ENCODE measurements at regions not wholly inside any gene's neighbourhood (a gene's known extent, or its start where the extent isn't known, plus 50 kb on each side); places are given as distances from the start of the nearest gene placed in this dataset.

DNA sequence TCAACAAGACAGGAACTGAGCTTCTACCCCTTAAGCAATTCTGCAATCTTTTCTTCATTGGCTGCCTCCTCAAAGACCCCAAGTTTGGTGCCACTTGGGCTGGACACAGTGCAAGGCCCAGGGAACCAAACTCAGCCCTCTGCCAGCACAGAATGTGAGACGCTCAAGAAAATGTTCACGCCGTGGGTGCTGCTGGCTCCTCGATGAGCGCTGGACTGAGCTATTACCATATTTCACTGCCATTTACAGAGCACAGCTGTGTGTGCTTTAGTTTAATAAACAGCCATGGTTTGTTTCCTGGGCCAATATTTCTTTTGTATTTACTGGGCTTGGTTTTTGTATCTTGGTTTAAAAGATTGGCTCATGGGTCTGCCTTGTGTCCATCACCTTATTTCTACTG, 138.8 kb upstream of the VSTM2B start:
- H3K4me3 Mint-ChIP-seq: no peak overlapping the region
- H3K27me3 ChIP-seq (ENCODE audit: control insufficient read depth in 1 of 2, insufficient read depth in 2 of 2, low read length in 2 of 2): no peaks in the 10 kb centered on the region
- DNase-seq (no peak), ATAC-seq (ENCODE audit: poor library complexity) (no peak)
- H3K4me3 ChIP-seq (ENCODE audit: low read length): no peak overlapping the region
- H3K27ac Mint-ChIP-seq: no peak overlapping the region
- no peaks in the 10 kb centered on the region for H3K4me1 ChIP-seq (ENCODE audit: insufficient read depth, low read length)
- ChIA-PET CTCF (no interaction called here), POLR2A (no interaction called here)
- H3K27ac ChIP-seq (ENCODE audit: low read depth in 1 of 2, low read length in 2 of 2): no peak overlapping the region
- TF ChIP-seq CTCF (IDR thresholded peaks at IDR 0.05): no peak
- H3K27me3 Mint-ChIP-seq: peaks cover 4% of the 10 kb centered on the region
- peaks cover 7% of the 10 kb centered on the region for H3K9me3 Mint-ChIP-seq
- H3K36me3 Mint-ChIP-seq (ENCODE audit: low read depth): no peaks in the 10 kb centered on the region
- intact Hi-C loops (cut with DNase I, micrococcal nuclease): no loop called here
- H3K36me3 ChIP-seq (ENCODE audit: insufficient read depth, low read length): no peaks in the 10 kb centered on the region
- H3K4me1 Mint-ChIP-seq (ENCODE audit: low read depth): no peaks in the 10 kb centered on the region
- H3K9me3 ChIP-seq (ENCODE audit: control insufficient read depth in 1 of 2, insufficient read depth in 1 of 2, low read length in 2 of 2): peaks cover 10 to 17% of the 10 kb centered on the region in 2 experiments

- intact Hi-C loops (cut with DNase I, micrococcal nuclease): no loop called here
- no peak overlapping the region for H3K27ac Mint-ChIP-seq
- CTCF ChIA-PET: no interaction called here
- H3K36me3 Mint-ChIP-seq (ENCODE audit: low read depth): no peaks in the 10 kb centered on the region
- no peak overlapping the region for H3K4me3 Mint-ChIP-seq
- ATAC-seq (ENCODE audit: poor library complexity) (no peak), DNase-seq (no peak)
- H3K27me3 ChIP-seq (ENCODE audit: control insufficient read depth in 1 of 2, insufficient read depth in 2 of 2, low read length in 2 of 2): no peaks in the 10 kb centered on the region
- H3K36me3 ChIP-seq (ENCODE audit: insufficient read depth, low read length): no peaks in the 10 kb centered on the region
- no peak overlapping the region for H3K4me3 ChIP-seq (ENCODE audit: low read length)
- no peaks in the 10 kb centered on the region for H3K4me1 ChIP-seq (ENCODE audit: insufficient read depth, low read length)
- peaks cover 11 to 23% of the 10 kb centered on the region in 2 experiments for H3K9me3 ChIP-seq (ENCODE audit: control insufficient read depth in 1 of 2, insufficient read depth in 1 of 2, low read length in 2 of 2)
- no peak for TF ChIP-seq CTCF (IDR thresholded peaks at IDR 0.05)
- no peaks in the 10 kb centered on the region for H3K4me1 Mint-ChIP-seq (ENCODE audit: low read depth)
- peaks cover 7% of the 10 kb centered on the region for H3K9me3 Mint-ChIP-seq
- no peak overlapping the region for H3K27ac ChIP-seq (ENCODE audit: low read depth in 1 of 2, low read length in 2 of 2)
- H3K27me3 Mint-ChIP-seq: peaks cover 1% of the 10 kb centered on the region
- POLR2A ChIA-PET: no interaction called here
Measured at GRCh38 chr19:29387586-29387985, 138.2 kb upstream of the VSTM2B start.

- Histone ChIP-seq H3K4me1 (ENCODE audit: insufficient read depth, low read length) (no peaks in the 10 kb centered on the region), H3K4me3 (ENCODE audit: low read length) (no peak overlapping the region), H3K27me3 (ENCODE audit: control insufficient read depth in 1 of 2, insufficient read depth in 2 of 2, low read length in 2 of 2) (no peaks in the 10 kb centered on the region), H3K36me3 (ENCODE audit: insufficient read depth, low read length) (no peaks in the 10 kb centered on the region), H3K27ac (ENCODE audit: low read depth in 1 of 2, low read length in 2 of 2) (no peak overlapping the region), H3K9me3 (ENCODE audit: control insufficient read depth in 1 of 2, insufficient read depth in 1 of 2, low read length in 2 of 2) (peaks cover 11 to 27% of the 10 kb centered on the region in 2 experiments)
- no peaks in the 10 kb centered on the region for H3K36me3 Mint-ChIP-seq (ENCODE audit: low read depth)
- DNase-seq (no peak), ATAC-seq (ENCODE audit: poor library complexity) (no peak)
- H3K4me1 Mint-ChIP-seq (ENCODE audit: low read depth): no peaks in the 10 kb centered on the region
- ChIA-PET POLR2A (no interaction called here), CTCF (no interaction called here)
- no peaks in the 10 kb centered on the region for H3K27me3 Mint-ChIP-seq
- no peak overlapping the region for H3K27ac Mint-ChIP-seq
- H3K4me3 Mint-ChIP-seq: no peak overlapping the region
- intact Hi-C loops (cut with DNase I, micrococcal nuclease): no loop called here
- peaks cover 7% of the 10 kb centered on the region for H3K9me3 Mint-ChIP-seq
- TF ChIP-seq CTCF (IDR thresholded peaks at IDR 0.05): no peak
Measured at GRCh38 chr19:29389495-29389894, 136.3 kb upstream of the VSTM2B start.
